Aorta (tissue), 5 donors: ENCODE measurements at regions not wholly inside any gene's neighbourhood (a gene's known extent, or its start where the extent isn't known, plus 50 kb on each side); places are given as distances from the start of the nearest gene placed in this dataset.

Source experiments
- ATAC-seq: fragments of 200-7000 bp; cut with Tn5 transposase; one replicate; pipeline ENCODE4 v1.9.1; 2022; ENCODE audit warnings: moderate library complexity; ENCODE audit not compliant: low FRiP score
- DNase-seq, 2 donors: peaks; one replicate each; pipeline ENCODE4 v3.0.0-alpha.2; 2020
- H3K27ac ChIP-seq, 2 donors: one replicate each; pipeline ENCODE4 v1.5.1; 2013; ENCODE audit warnings: low read length in 2 of 2, mild to moderate bottlenecking in 2 of 2, moderate library complexity in 2 of 2, control low read depth in 1 of 2, inconsistent platforms in 1 of 2, low read depth in 1 of 2
- H3K27me3 ChIP-seq, 2 donors: one replicate each; pipeline ENCODE4 v1.6.1; 2013; ENCODE audit warnings: control low read depth in 1 of 2, low read length in 1 of 2, mild to moderate bottlenecking in 1 of 2, moderate library complexity in 1 of 2; ENCODE audit not compliant: insufficient read depth in 2 of 2, control insufficient read depth in 1 of 2
- H3K36me3 ChIP-seq, 2 donors: one replicate each; pipeline ENCODE4 v1.6.1; 2013; ENCODE audit warnings: control low read depth in 1 of 2, low read length in 1 of 2, mild to moderate bottlenecking in 1 of 2; ENCODE audit not compliant: insufficient read depth in 2 of 2, control insufficient read depth in 1 of 2
- H3K4me1 ChIP-seq, 2 donors: one replicate each; pipeline ENCODE4 v1.6.1; 2013; ENCODE audit warnings: low read length in 2 of 2, control low read depth in 1 of 2, mild to moderate bottlenecking in 1 of 2, moderate library complexity in 1 of 2; ENCODE audit not compliant: insufficient read depth in 2 of 2, control insufficient read depth in 1 of 2
- H3K4me3 ChIP-seq, 2 donors: one replicate each; pipeline ENCODE4 v1.5.1; 2013; ENCODE audit warnings: low read length in 2 of 2, control low read depth in 1 of 2, mild to moderate bottlenecking in 1 of 2
- H3K9me3 ChIP-seq: one replicate; pipeline ENCODE4 v1.6.1; 2013; ENCODE audit warnings: mild to moderate bottlenecking, low read length; ENCODE audit not compliant: control insufficient read depth
- WGBS, 2 donors: extraction: QIAGEN DNeasy Blood & Tissue Kit; methylation state at CpG; one replicate each; pipeline ENCODE4 v1.1.7; 2013; 5-methylcytosine and 5-hydroxymethylcytosine counted together
- intact Hi-C, 2 donors: fragments of 100-400 bp; cut with DNase I; formaldehyde crosslinking; loops; one replicate each; pipeline versions ENCODE4 v1.14.2 to v1.15.0; 2022
- donor health status: healthy with polysubstance abuse.
- donor health status: Bipolar disorder and iron deficiency.
- donor health status: DM: no; HTN: no; CAD: no.
- donor health status: DM: no; HTN: no; CAD: no.
- donor health status: DM: yes; HTN: yes; CAD: no.

GRCh38 chr20:6623989-6624388 lies 143.5 kb upstream of the BMP2 start:
- H3K4me1 ChIP-seq: no peaks in the 10 kb centered on the region
- intact Hi-C loops: no loop called here
- WGBS, 2 donors: 51 to 52% methylated on average over 3 of the region's 3 CpGs
- no peak overlapping the region for H3K4me3 ChIP-seq
- peaks cover 0 to 1% of the 10 kb centered on the region in 2 donors for H3K27me3 ChIP-seq
- H3K27ac ChIP-seq: no peak overlapping the region
- no peak for ATAC-seq
- DNase-seq: no peak
- no peaks in the 10 kb centered on the region for H3K36me3 ChIP-seq
- H3K9me3 ChIP-seq: no peaks in the 10 kb centered on the region

- Histone ChIP-seq H3K36me3 (no peaks in the 10 kb centered on the region), H3K9me3 (no peaks in the 10 kb centered on the region), H3K4me1 (no peaks in the 10 kb centered on the region), H3K27ac (no peak overlapping the region), H3K27me3 (peaks cover 0 to 1% of the 10 kb centered on the region in 2 donors), H3K4me3 (no peak overlapping the region)
- no peak for DNase-seq
- intact Hi-C loops: no loop called here
- ATAC-seq: no peak
These were observed 145.4 kb upstream of the BMP2 start for GRCh38 chr20:6622041-6622440.

GRCh38 chr20:6618051-6618450 lies 149.4 kb upstream of the BMP2 start:
- 51 to 53% methylated on average over 2 of the region's 2 CpGs for WGBS, 2 donors
- ATAC-seq: no peak
- Histone ChIP-seq H3K4me1 (no peaks in the 10 kb centered on the region), H3K4me3 (no peak overlapping the region), H3K27ac (no peak overlapping the region), H3K36me3 (no peaks in the 10 kb centered on the region), H3K9me3 (no peaks in the 10 kb centered on the region), H3K27me3 (peaks cover 0 to 1% of the 10 kb centered on the region in 2 donors)
- no peak for DNase-seq
- intact Hi-C loops: no loop called here

GRCh38 chr20:6616421-6616820 lies 151.1 kb upstream of the BMP2 start:
- DNase-seq (no peak), ATAC-seq (no peak)
- WGBS, 2 donors: 85 to 93% methylated on average over 1 of the region's 1 CpG
- Histone ChIP-seq H3K4me3 (no peak overlapping the region), H3K9me3 (no peaks in the 10 kb centered on the region), H3K27ac (no peak overlapping the region), H3K4me1 (no peaks in the 10 kb centered on the region), H3K27me3 (no peaks in the 10 kb centered on the region), H3K36me3 (no peaks in the 10 kb centered on the region)
- intact Hi-C loops: no loop called here

- intact Hi-C loops: no loop called here
- DNase-seq (no peak), ATAC-seq (no peak)
- H3K9me3 ChIP-seq: no peaks in the 10 kb centered on the region
- no peaks in the 10 kb centered on the region for H3K4me1 ChIP-seq
- no peaks in the 10 kb centered on the region for H3K36me3 ChIP-seq
- H3K27me3 ChIP-seq: no peaks in the 10 kb centered on the region
- no peak overlapping the region for H3K4me3 ChIP-seq
- 57 to 80% methylated on average over 1 of the region's 1 CpG for WGBS, 2 donors
- no peak overlapping the region for H3K27ac ChIP-seq
These were observed 152.7 kb upstream of the BMP2 start for GRCh38 chr20:6614836-6615235.

GRCh38 chr20:6613280-6613861 lies 154.1 kb upstream of the BMP2 start:
- Histone ChIP-seq H3K9me3 (no peaks in the 10 kb centered on the region), H3K4me3 (no peak overlapping the region), H3K27ac (no peak overlapping the region), H3K27me3 (no peaks in the 10 kb centered on the region), H3K4me1 (no peaks in the 10 kb centered on the region), H3K36me3 (no peaks in the 10 kb centered on the region)
- 68 to 76% methylated on average over 8 of the region's 8 CpGs for WGBS, 2 donors
- intact Hi-C loops: no loop called here
- ATAC-seq (no peak), DNase-seq (no peak)

GRCh38 chr20:6612606-6612923 lies 154.9 kb upstream of the BMP2 start:
- DNase-seq: no peak
- ATAC-seq: no peak
- Histone ChIP-seq H3K27me3 (no peaks in the 10 kb centered on the region), H3K4me1 (no peaks in the 10 kb centered on the region), H3K27ac (no peak overlapping the region), H3K4me3 (no peak overlapping the region), H3K9me3 (no peaks in the 10 kb centered on the region), H3K36me3 (no peaks in the 10 kb centered on the region)
- intact Hi-C loops: no loop called here
- WGBS, 2 donors: 71 to 78% methylated on average over 1 of the region's 1 CpG

GRCh38 chr20:6611911-6612605 lies 155.4 kb upstream of the BMP2 start:
- H3K4me1 ChIP-seq: no peaks in the 10 kb centered on the region
- no peak for DNase-seq
- no peaks in the 10 kb centered on the region for H3K36me3 ChIP-seq
- 97 to 99% methylated on average over 2 of the region's 2 CpGs for WGBS, 2 donors
- no peak overlapping the region for H3K4me3 ChIP-seq
- intact Hi-C loops: no loop called here
- no peak for ATAC-seq
- no peak overlapping the region for H3K27ac ChIP-seq
- no peaks in the 10 kb centered on the region for H3K9me3 ChIP-seq
- H3K27me3 ChIP-seq: no peaks in the 10 kb centered on the region

GRCh38 chr20:6606651-6607050 lies 160.8 kb upstream of the BMP2 start:
- DNase-seq (no peak), ATAC-seq (no peak)
- intact Hi-C loops: no loop called here
- Histone ChIP-seq H3K36me3 (no peaks in the 10 kb centered on the region), H3K4me3 (no peak overlapping the region), H3K27me3 (no peaks in the 10 kb centered on the region), H3K9me3 (no peaks in the 10 kb centered on the region), H3K4me1 (no peaks in the 10 kb centered on the region), H3K27ac (no peak overlapping the region)
- 85 to 88% methylated on average over 3 of the region's 3 CpGs for WGBS, 2 donors
